ENCODE measurements at regions not wholly inside any gene's neighbourhood (a gene's known extent, or its start where the extent isn't known, plus 50 kb on each side); places are given as distances from the start of the nearest gene placed in this dataset.

DNA sequence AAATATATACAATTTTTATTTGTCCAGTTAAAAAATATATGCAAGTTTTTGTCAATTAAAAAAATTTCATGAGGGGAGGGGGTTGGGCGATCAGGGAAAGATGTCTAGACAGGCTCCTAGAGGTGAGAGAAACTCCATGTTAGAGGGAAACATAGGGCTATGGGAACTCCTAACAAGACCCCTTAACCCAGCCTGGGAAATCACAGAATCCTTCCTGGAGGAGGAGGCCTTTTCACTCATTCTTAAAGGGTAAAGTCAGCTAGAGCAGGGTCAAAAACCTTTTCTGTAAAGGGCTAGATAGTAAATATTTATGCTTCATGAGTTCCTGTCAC, 75.9 kb upstream of the PTPN1 start (continued):
- TF ChIP-seq CBFA2T2 (conservative IDR thresholded peaks at IDR 0.05), result peak; percentile 29
- TF ChIP-seq CHD4 (IDR thresholded peaks at IDR 0.05; ENCODE audit: insufficient read depth, insufficient replicate concordance, low read depth, low read length, poor library complexity, severe bottlenecking), result peak; percentile 95

DNA sequence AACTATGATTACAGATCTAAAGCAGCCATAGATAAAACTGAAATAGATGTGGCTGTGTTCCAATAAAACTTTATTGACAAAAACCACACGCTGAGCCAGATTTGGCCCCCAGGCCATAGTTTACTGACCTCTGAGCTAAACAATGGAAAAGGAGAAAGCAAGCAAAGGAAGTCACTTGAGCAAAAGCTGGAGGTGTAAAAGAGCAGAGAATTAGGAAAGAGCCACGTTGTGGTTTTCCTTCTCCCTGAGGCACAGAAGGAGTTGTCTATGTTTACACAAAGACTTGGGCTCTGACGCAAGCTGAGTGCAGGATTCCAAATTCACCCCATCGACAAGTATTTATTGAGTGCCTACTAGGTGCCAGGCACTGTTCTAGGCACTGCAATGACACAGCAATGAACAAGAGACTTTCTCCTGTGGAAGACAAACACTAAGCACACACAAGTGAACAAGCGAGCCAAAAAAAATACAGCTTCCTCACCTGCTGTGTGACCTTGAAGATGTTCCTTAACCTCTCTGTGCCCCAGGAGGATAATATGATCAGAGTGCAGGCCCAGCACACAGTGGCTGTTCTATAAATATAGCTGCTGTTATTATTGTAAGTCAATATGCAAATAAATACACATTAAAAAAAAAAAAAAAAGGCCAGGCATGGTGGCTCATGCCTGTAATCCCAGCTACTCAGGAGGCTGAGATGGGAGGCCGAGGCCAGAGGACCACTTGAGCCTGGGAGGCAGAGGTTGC, 75.4 kb upstream of the PTPN1 start:
- FAIRE-seq, result no peak
- ChIA-PET POLR2A (interaction anchor here (0.7 to 2.4 kb wide), 3 partner anchors 12 to 324 kb away, joined by 4 to 11 read pairs (median 5); no protein-coding TSS in a partner anchor), CTCF (ENCODE audit: low intra/inter-chr PET ratio) (no interaction called here)
- H3K27me3 ChIP-seq (ENCODE audit: control insufficient read depth in 2 of 2, insufficient read depth in 2 of 2, low read length in 2 of 2), result no peaks in the 10 kb centered on the region
- H3K4me3 ChIP-seq, result no peak overlapping the region
- peaks cover 30 to 34% of the 10 kb centered on the region in 2 experiments for H3K4me1 ChIP-seq (replicated peaks in 1 of 2; ENCODE audit: control insufficient read depth in 2 of 2, insufficient read depth in 2 of 2, low read length in 2 of 2)
- H3K9me1 ChIP-seq (ENCODE audit: control insufficient read depth, insufficient read depth, low read length), result no peaks in the 10 kb centered on the region
- H2AFZ ChIP-seq (ENCODE audit: low read depth, low read length), result no peak overlapping the region
- intact Hi-C loops (cut with micrococcal nuclease) (no loop called here), in situ Hi-C loops (cut with MboI) (no loop called here)
- BruUV-seq (replicated peaks), result no TSS peak
- WGBS (ENCODE audit: insufficient coverage, low coverage, missing lambda C conversion rate), result 35% methylated on average over 5 of the region's 6 CpGs
- no peaks in the 10 kb centered on the region for H3K9me3 ChIP-seq (replicated peaks; ENCODE audit: control insufficient read depth, insufficient read depth, low read depth, low read length)
- no peaks in the 10 kb centered on the region for H3K36me3 ChIP-seq (ENCODE audit: control insufficient read depth, insufficient read depth, low read length)
- no peak for DNase-seq (ENCODE audit: extremely low read depth in 1 of 4, low spot score in 3 of 4)
- H3K4me2 ChIP-seq (ENCODE audit: insufficient read depth, low read length), result no peak overlapping the region
- H4K20me1 ChIP-seq (replicated peaks; ENCODE audit: control insufficient read depth, insufficient read depth, low read length), result no peaks in the 10 kb centered on the region
- no peak overlapping the region for H3K27ac ChIP-seq (ENCODE audit: extremely low read depth, low read depth, low read length)
- ATAC-seq, result no peak
- no peak overlapping the region for H3K9ac ChIP-seq (ENCODE audit: insufficient read depth in 1 of 2, low read depth in 2 of 2, low read length in 2 of 2)
- no peaks in the 10 kb centered on the region for H3K79me2 ChIP-seq (ENCODE audit: control insufficient read depth, insufficient read depth, low read length)
- no peak for TF ChIP-seq STAT5A (IDR thresholded peaks at IDR 0.05; ENCODE audit: borderline replicate concordance, low read length)
- TF ChIP-seq EP400 (IDR thresholded peaks at IDR 0.05), result no peak
- TF ChIP-seq KDM1A (IDR thresholded peaks at IDR 0.05), result peak; percentile 90 to 91; a peak in 3 of 4 replicates
- TF ChIP-seq ARID4B (CRISPR knock-in tag; IDR thresholded peaks at IDR 0.05), result no peak
- TF ChIP-seq TAL1 (IDR thresholded peaks at IDR 0.05), result 0 out of 2 replicates have a peak, but pooled peaks have one; percentile 24
- TF ChIP-seq RFX7 (CRISPR knock-in tag; IDR thresholded peaks at IDR 0.05), result no peak
- no peak for TF ChIP-seq ZFP30 (CRISPR knock-in tag; IDR thresholded peaks at IDR 0.05; ENCODE audit: borderline replicate concordance)
- no peak for TF ChIP-seq MTF1 (CRISPR knock-in tag; IDR thresholded peaks at IDR 0.05; ENCODE audit: borderline replicate concordance)
- TF ChIP-seq, protein P1, sequence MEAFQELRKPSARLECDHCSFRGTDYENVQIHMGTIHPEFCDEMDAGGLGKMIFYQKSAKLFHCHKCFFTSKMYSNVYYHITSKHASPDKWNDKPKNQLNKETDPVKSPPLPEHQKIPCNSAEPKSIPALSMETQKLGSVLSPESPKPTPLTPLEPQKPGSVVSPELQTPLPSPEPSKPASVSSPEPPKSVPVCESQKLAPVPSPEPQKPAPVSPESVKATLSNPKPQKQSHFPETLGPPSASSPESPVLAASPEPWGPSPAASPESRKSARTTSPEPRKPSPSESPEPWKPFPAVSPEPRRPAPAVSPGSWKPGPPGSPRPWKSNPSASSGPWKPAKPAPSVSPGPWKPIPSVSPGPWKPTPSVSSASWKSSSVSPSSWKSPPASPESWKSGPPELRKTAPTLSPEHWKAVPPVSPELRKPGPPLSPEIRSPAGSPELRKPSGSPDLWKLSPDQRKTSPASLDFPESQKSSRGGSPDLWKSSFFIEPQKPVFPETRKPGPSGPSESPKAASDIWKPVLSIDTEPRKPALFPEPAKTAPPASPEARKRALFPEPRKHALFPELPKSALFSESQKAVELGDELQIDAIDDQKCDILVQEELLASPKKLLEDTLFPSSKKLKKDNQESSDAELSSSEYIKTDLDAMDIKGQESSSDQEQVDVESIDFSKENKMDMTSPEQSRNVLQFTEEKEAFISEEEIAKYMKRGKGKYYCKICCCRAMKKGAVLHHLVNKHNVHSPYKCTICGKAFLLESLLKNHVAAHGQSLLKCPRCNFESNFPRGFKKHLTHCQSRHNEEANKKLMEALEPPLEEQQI (IDR thresholded peaks at IDR 0.05), result no peak

Data from K562 (cell line).